Activated CD4-positive, alpha-beta T cell treated with anti-CD3 and anti-CD28 coated beads, Interleukin-2, amount 10 ng/mL, durations not matched to agents 24 days and 14 days (primary cell): ENCODE measurements at regions not wholly inside any gene's neighbourhood (a gene's known extent, or its start where the extent isn't known, plus 50 kb on each side); places are given as distances from the start of the nearest gene placed in this dataset.

ENCODE experiments used
- DNase-seq: peaks from one replicate; pipeline ENCODE4 v3.0.0; 2022
- H3K27ac Mint-ChIP-seq: one replicate; pipeline ENCODE4 v1.8.0; 2022; ENCODE audit warnings: mild to moderate bottlenecking, mixed read lengths
- H3K27me3 Mint-ChIP-seq: one replicate; pipeline ENCODE4 v1.8.0; 2022; ENCODE audit warnings: mixed read lengths
- H3K36me3 Mint-ChIP-seq: one replicate; pipeline ENCODE4 v1.8.0; 2022; ENCODE audit warnings: low read depth, mild to moderate bottlenecking, mixed read lengths
- H3K4me1 Mint-ChIP-seq: one replicate; pipeline ENCODE4 v1.8.0; 2021; ENCODE audit warnings: mixed read lengths
- H3K4me3 Mint-ChIP-seq: one replicate; pipeline ENCODE4 v1.8.0; 2022; ENCODE audit warnings: mild to moderate bottlenecking, moderate library complexity, mixed read lengths
- H3K9me3 Mint-ChIP-seq: one replicate; pipeline ENCODE4 v1.8.0; 2021; ENCODE audit warnings: mixed read lengths
- intact Hi-C: fragments of 100-400 bp; cut with micrococcal nuclease; formaldehyde crosslinking; loops from one replicate; pipeline ENCODE4 v1.15.1; 2023

GRCh38 chr3:177753451-177754155 is 556.3 kb upstream of the TBL1XR1 start:
- H3K9me3 Mint-ChIP-seq: no peaks in the 10 kb centered on the region
- no peaks in the 10 kb centered on the region for H3K36me3 Mint-ChIP-seq
- no peak overlapping the region for H3K27ac Mint-ChIP-seq

DNA sequence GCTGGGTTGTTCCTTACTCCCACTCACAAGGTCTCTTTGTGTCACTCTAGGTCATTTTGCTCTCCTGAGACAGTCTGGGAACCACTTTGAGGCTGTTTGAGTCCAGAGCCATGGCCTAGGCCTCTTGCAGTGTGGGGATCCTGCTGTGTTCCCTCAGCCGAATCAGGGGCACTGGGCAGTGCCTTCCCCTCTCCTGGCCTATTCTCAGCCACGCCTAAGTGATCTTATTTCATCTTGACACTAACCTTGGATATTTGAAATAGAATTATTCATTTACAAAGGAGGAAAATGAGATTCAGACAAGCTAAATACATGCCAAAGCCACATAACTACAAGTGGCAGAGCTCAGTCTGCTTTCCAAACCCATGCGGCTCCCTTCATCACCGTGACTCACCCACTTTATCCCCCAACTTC is 557.2 kb upstream of the TBL1XR1 start:
- Mint-ChIP-seq H3K27me3 (no peaks in the 10 kb centered on the region), H3K36me3 (no peaks in the 10 kb centered on the region), H3K4me1 (peaks cover 2% of the 10 kb centered on the region), H3K9me3 (peaks cover under 1% of the 10 kb centered on the region), H3K4me3 (no peak overlapping the region), H3K27ac (no peak overlapping the region)
- intact Hi-C loops: no loop called here
- no peak for DNase-seq

More at GRCh38 chr3:177753451-177754155, 556.3 kb upstream of the TBL1XR1 start:
- DNase-seq: no peak
- intact Hi-C loops: no loop called here
- no peak overlapping the region for H3K4me3 Mint-ChIP-seq
- H3K27me3 Mint-ChIP-seq: no peaks in the 10 kb centered on the region
- H3K4me1 Mint-ChIP-seq: peaks cover 2% of the 10 kb centered on the region

GRCh38 chr3:177758126-177758525 is 560.8 kb upstream of the TBL1XR1 start:
- H3K36me3 Mint-ChIP-seq: no peaks in the 10 kb centered on the region
- H3K27me3 Mint-ChIP-seq: no peaks in the 10 kb centered on the region

DNA sequence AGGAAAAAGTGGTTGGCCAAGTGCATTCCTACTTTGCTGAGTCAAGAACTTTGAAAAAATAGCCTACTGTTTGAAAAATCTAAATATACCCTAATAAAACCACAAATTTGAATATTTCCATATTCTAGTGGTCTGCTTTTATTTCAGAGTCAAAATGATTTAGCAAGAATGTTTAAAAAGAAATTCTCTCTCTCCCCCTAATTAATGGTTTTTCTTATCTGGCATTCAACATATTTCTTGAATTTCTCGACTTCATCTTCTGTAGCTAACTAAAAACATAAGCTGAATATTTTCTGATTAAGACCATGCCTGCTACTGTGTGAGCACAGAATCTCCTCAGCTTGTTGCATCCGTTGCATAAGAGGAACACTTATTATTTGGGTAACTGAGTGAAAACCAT is 563.5 kb upstream of the TBL1XR1 start:
- Mint-ChIP-seq H3K4me3 (no peak overlapping the region), H3K4me1 (no peaks in the 10 kb centered on the region), H3K36me3 (no peaks in the 10 kb centered on the region), H3K9me3 (peaks cover 11% of the 10 kb centered on the region), H3K27ac (no peak overlapping the region), H3K27me3 (no peaks in the 10 kb centered on the region)
- intact Hi-C loops: no loop called here
- no peak for DNase-seq

More at GRCh38 chr3:177758126-177758525, 560.8 kb upstream of the TBL1XR1 start:
- H3K27ac Mint-ChIP-seq: no peak overlapping the region
- no peak overlapping the region for H3K4me3 Mint-ChIP-seq
- intact Hi-C loops: no loop called here
- H3K4me1 Mint-ChIP-seq: peaks cover 2% of the 10 kb centered on the region
- H3K9me3 Mint-ChIP-seq: peaks cover 8% of the 10 kb centered on the region
- no peak for DNase-seq

DNA sequence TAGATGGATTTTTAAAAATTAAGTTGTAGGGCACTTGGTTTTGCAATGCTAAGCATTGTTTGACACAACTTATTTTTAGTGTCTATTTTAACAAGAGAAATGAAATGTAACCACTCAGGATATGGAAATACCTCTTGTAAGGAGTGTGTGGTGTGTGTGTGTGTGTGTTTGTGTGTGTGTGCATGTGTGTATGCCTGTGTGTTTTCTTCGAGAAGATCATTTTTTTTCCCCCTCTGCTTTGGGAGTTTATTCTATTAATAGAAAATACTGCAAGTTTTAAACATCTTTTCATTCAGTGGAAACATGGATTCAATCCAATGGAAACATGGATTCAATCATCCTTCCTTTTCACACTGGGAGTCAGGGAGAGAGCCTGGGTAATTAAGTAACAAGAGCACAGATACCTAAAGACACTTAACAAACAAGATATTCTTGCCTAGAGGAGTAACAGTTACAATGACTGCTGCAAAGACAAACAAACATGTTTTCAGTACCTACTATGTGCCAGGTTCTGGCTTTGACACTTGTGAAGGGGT is 567.2 kb upstream of the TBL1XR1 start:
- Mint-ChIP-seq H3K4me1 (no peaks in the 10 kb centered on the region), H3K36me3 (peaks cover 1% of the 10 kb centered on the region), H3K4me3 (no peak overlapping the region), H3K27me3 (no peaks in the 10 kb centered on the region), H3K9me3 (peaks cover 20% of the 10 kb centered on the region), H3K27ac (no peak overlapping the region)
- DNase-seq: no peak
- intact Hi-C loops: no loop called here

DNA sequence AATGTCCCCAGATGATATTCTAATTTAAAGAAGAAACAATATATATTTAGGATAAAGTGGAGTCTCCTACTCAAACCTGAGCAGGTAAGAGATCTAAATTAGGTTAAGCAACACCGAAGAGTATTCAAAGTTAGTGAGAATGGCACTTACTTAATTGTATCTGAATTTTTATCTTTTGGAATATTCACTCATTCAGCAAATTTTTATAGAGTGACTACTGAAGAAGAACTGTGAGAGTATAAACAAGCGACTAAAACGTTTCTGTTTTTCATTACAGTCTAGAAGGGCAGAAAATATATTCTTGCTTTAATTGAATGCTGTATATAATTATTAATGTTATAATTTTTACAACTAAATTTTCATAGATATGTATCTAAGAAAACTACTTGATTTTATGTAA is 567.7 kb upstream of the TBL1XR1 start:
- H3K4me3 Mint-ChIP-seq: no peak overlapping the region
- peaks cover 1% of the 10 kb centered on the region for H3K36me3 Mint-ChIP-seq
- no peaks in the 10 kb centered on the region for H3K27me3 Mint-ChIP-seq
- intact Hi-C loops: no loop called here
- H3K9me3 Mint-ChIP-seq: peaks cover 17% of the 10 kb centered on the region
- no peaks in the 10 kb centered on the region for H3K4me1 Mint-ChIP-seq
- H3K27ac Mint-ChIP-seq: no peak overlapping the region
- no peak for DNase-seq

- Mint-ChIP-seq H3K9me3 (peaks cover 24% of the 10 kb centered on the region), H3K27me3 (no peaks in the 10 kb centered on the region), H3K36me3 (peaks cover 1% of the 10 kb centered on the region), H3K27ac (no peak overlapping the region), H3K4me3 (no peak overlapping the region), H3K4me1 (no peaks in the 10 kb centered on the region)
- intact Hi-C loops: no loop called here
- DNase-seq: no peak
Observed at GRCh38 chr3:177770383-177771230, 573.3 kb upstream of the TBL1XR1 start.

GRCh38 chr3:177771780-177772179 is 574.5 kb upstream of the TBL1XR1 start:
- Mint-ChIP-seq H3K4me1 (no peaks in the 10 kb centered on the region), H3K9me3 (peaks cover 22% of the 10 kb centered on the region), H3K27me3 (no peaks in the 10 kb centered on the region), H3K27ac (no peak overlapping the region), H3K4me3 (no peak overlapping the region), H3K36me3 (peaks cover 1% of the 10 kb centered on the region)
- intact Hi-C loops: no loop called here
- DNase-seq: no peak

- Mint-ChIP-seq H3K36me3 (peaks cover under 1% of the 10 kb centered on the region), H3K27ac (no peak overlapping the region), H3K4me3 (no peak overlapping the region), H3K9me3 (peaks cover 20% of the 10 kb centered on the region), H3K27me3 (no peaks in the 10 kb centered on the region), H3K4me1 (peaks cover 3% of the 10 kb centered on the region)
- intact Hi-C loops: no loop called here
- DNase-seq: no peak
Observed at GRCh38 chr3:177772908-177773557, 575.8 kb upstream of the TBL1XR1 start.

GRCh38 chr3:177773717-177774116 is 576.4 kb upstream of the TBL1XR1 start:
- intact Hi-C loops: no loop called here
- no peak overlapping the region for H3K4me3 Mint-ChIP-seq
- H3K27ac Mint-ChIP-seq: no peak overlapping the region
- H3K36me3 Mint-ChIP-seq: no peaks in the 10 kb centered on the region
- peaks cover 18% of the 10 kb centered on the region for H3K9me3 Mint-ChIP-seq
- no peak for DNase-seq
- H3K27me3 Mint-ChIP-seq: no peaks in the 10 kb centered on the region
- peaks cover 10% of the 10 kb centered on the region for H3K4me1 Mint-ChIP-seq

- intact Hi-C loops: loop anchor here (5.0 kb wide), 2 partner anchors 414 to 724 kb away; no protein-coding TSS in a partner anchor
- Mint-ChIP-seq H3K4me3 (no peak overlapping the region), H3K27ac (no peak overlapping the region), H3K4me1 (peaks cover 10% of the 10 kb centered on the region), H3K36me3 (no peaks in the 10 kb centered on the region), H3K9me3 (peaks cover 8% of the 10 kb centered on the region), H3K27me3 (no peaks in the 10 kb centered on the region)
- DNase-seq: no peak
Observed at GRCh38 chr3:177776661-177777101, 579.4 kb upstream of the TBL1XR1 start.

DNA sequence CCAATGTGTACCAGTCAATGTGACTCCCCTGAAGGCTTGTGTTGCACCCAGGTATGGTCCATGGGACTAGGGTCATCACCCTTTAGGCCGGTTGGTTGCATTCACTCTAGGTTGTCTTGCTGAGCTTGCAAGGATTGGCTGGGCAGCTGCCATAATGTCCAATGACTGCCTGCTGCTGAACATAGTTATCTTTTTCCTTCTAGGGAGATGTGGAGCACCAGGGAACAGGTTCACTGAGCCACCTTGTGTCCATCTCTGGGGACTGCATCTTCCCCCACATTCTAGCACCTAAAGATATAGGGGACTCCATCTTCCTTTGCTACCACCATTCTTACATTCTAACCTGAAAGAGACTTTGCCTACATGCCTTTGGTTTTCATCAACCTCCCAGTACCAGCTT is 580.4 kb upstream of the TBL1XR1 start:
- intact Hi-C loops: loop anchor here (5.0 kb wide), 2 partner anchors 415 to 725 kb away; no protein-coding TSS in a partner anchor

GRCh38 chr3:177778633-177779032 is 581.4 kb upstream of the TBL1XR1 start:
- peak; percentile 59 for DNase-seq
- no peaks in the 10 kb centered on the region for H3K36me3 Mint-ChIP-seq
- H3K4me3 Mint-ChIP-seq: no peak overlapping the region
- H3K4me1 Mint-ChIP-seq: peaks cover 10% of the 10 kb centered on the region
- no peak overlapping the region for H3K27ac Mint-ChIP-seq
- peaks cover 4% of the 10 kb centered on the region for H3K9me3 Mint-ChIP-seq
- H3K27me3 Mint-ChIP-seq: no peaks in the 10 kb centered on the region
- intact Hi-C loops: loop anchor here (5.0 kb wide), 2 partner anchors 416 to 726 kb away; no protein-coding TSS in a partner anchor

More for the DNA sequence above, 580.4 kb upstream of the TBL1XR1 start:
- Mint-ChIP-seq H3K27ac (no peak overlapping the region), H3K4me1 (peaks cover 10% of the 10 kb centered on the region), H3K4me3 (no peak overlapping the region), H3K9me3 (peaks cover 4% of the 10 kb centered on the region), H3K27me3 (no peaks in the 10 kb centered on the region), H3K36me3 (no peaks in the 10 kb centered on the region)
- peak; percentile 76 for DNase-seq
